ENCODE measurements at regions not wholly inside any gene's neighbourhood (a gene's known extent, or its start where the extent isn't known, plus 50 kb on each side); places are given as distances from the start of the nearest gene placed in this dataset.
A peak's percentile ranks its signal among the peaks of the same experiment; 100 is the strongest.
"Not testable (repeated sequence)": the region's sequence is repeated elsewhere in the genome, so short reads cannot be mapped to it uniquely, and the experiment has no call there.

- DNase-seq, result no peak
Measured at GRCh38 chr5:99544356-99544755, 615.5 kb upstream of the CHD1 start.

- DNase-seq, result no peak
Measured at GRCh38 chr5:99543841-99544240, 615.0 kb upstream of the CHD1 start.

GRCh38 chr5:99534241-99534640 is 605.4 kb upstream of the CHD1 start:
- DNase-seq, result not testable (repeated sequence)

GRCh38 chr5:99521666-99522065 is 592.9 kb upstream of the CHD1 start:
- DNase-seq, result not testable (repeated sequence)

DNA sequence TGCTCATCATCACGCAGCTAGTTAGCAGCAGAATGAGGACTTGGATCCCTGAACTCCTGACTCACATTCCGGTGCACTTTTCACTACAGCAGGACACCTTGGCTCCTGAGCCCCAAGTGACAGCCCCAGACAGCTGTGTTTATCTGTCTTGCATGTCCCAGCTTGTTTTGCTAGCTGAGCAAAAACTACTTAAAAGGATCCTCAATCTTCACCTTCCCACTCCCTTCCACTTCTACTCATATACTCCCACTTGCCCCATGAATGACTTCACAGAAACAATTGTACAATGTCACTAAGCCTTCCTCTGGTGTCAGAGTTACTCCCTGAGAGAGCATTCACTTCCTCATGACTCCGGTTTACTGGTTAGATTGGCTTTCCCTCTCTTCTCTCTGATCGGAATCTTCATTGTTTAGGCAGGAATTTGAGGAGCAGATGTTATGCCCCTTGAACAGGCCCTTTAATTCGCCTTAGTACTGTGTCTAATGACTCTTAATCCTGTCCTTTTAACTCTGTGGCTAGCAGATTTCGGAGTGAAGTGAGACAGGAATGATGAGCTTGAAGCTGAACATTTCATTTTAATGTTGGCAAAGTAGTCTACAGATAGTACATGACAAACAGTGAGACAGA is 587.2 kb upstream of the CHD1 start:
- peak in 1 of 3 experiments; percentile 1 for DNase-seq

- DNase-seq, result not testable (repeated sequence)
Measured at GRCh38 chr5:99510237-99510866, 581.5 kb upstream of the CHD1 start.

DNA sequence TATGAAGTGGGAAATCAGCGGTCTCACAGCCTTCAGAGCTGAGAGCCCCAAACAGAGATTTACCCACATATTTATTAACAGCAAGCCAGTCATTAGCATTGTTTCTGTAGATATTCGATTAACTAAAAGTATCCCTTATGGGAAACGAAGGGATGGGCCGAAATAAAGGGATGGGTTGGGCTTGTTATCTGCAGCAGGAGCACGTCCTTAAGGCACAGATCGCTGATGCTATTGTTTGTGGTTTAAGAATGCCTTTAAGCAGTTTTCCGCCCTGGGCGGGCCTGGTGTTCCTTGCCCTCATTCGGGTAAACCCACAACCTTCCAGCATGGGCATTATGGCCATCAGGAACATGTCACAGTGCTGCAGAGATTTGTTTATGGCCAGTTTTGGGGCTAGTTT is 580.3 kb upstream of the CHD1 start:
- DNase-seq, result not testable (repeated sequence)

DNA sequence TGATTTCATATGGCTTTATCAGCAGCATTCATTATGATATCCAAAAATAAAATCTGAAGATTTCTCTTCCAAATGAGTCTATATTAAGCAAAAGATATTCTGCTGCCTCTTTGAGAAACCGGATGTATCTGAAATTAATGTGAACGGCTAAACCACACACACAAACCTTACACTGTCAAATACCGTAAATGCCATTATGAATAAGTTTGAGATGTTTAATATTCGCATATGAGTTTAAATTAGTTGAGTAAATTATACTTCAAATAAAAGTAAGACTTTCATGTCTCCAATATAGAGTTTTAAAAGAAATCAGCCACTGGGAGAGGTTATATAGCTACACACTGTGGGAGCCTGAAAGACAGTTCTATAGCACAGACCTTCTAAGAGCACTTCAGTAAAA is 566.6 kb upstream of the CHD1 start:
- not testable (repeated sequence) for DNase-seq

DNA sequence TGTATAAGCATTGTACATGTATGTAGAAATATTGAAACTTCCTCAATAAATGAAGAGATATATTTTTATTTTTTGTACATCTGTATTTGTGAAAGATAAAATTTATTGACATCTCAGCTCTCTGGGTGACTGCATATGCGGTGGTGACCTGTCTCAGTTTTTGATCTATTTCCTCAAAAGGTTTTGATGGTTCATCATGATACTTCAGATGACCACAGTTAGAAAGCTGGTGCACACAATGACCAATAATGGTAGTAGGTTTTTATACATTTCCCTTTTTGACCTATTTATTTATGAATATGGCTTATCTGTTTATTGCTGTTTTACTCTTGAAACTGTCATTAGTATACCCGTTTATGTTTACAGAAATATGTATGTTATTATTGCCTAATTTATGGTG is 549.6 kb upstream of the CHD1 start:
- DNase-seq, result not testable (repeated sequence)

GRCh38 chr5:99473328-99473727 is 544.5 kb upstream of the CHD1 start:
- not testable (repeated sequence) for DNase-seq

- DNase-seq, result not testable (repeated sequence)
Measured at GRCh38 chr5:99471726-99472125, 542.9 kb upstream of the CHD1 start.

- peak in 2 of 3 experiments; percentile 2 to 53 for DNase-seq
Measured at GRCh38 chr5:99471178-99471577, 542.4 kb upstream of the CHD1 start.

DNA sequence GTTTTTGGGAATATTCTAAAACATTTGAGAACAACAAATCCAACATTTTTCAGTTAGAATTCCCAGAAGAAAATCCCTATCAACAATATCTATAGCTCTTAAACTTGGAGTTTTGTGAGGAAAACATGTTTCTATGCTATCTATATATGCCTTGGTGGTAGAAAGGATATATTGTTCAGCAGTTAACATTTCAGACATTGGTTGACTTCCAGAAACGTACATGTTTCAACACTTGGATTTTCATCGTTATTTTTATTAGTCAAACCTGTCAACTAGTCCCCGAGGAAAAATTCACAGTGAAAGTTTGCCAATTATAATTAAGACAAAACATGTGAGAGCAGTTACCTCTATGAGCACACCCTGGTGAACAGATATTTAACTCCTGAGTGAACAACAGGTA is 541.8 kb upstream of the CHD1 start:
- peak in 1 of 3 experiments; percentile 36 for DNase-seq

GRCh38 chr5:99460701-99461100 is 531.9 kb upstream of the CHD1 start:
- peak in 1 of 3 experiments; percentile 20 for DNase-seq

GRCh38 chr5:99453196-99453595 is 524.4 kb upstream of the CHD1 start:
- no peak for DNase-seq

DNA sequence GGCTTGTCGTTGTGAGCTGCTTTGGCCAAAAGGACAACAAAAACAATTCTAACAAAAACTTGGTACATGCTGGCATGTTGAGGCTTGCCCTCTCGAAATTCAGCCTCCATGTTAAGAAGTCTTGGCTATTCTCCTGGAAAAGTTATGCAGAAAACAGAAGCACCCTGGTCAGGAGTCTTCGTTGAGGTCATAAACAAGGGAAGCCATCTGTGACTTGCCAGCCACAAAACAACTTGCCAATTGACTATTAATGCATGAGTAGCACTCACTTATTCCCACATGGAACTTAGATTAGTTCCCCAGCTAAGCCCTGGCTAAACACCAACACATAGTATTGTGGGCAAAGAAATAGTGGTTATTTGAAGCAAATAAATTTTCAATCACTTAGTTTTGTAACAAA is 521.0 kb upstream of the CHD1 start:
- DNase-seq, result no peak

- no peak for DNase-seq
Measured at GRCh38 chr5:99445805-99446204, 517.0 kb upstream of the CHD1 start.

DNA sequence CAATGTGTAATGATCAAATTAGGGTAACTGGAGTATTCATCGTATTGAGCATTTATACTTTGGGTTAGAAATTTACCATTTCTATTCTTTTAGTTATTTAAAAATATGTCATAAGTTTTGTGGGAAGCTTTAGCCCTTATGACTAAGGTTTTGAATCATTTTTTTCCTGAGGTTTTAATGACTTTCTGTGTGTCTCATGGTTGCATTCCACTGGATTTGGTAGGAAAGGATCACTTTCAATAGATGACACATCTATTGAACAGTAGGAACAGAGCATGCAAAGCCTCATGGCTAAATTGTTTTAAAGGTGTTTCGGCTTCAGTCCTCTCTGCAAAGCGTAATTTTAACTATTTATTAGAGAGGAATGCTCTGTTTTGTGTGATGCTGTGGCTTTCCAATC is 512.4 kb upstream of the CHD1 start:
- DNase-seq, result no peak

GRCh38 chr5:99438619-99439018 is 509.8 kb upstream of the CHD1 start:
- DNase-seq, result no peak

DNA sequence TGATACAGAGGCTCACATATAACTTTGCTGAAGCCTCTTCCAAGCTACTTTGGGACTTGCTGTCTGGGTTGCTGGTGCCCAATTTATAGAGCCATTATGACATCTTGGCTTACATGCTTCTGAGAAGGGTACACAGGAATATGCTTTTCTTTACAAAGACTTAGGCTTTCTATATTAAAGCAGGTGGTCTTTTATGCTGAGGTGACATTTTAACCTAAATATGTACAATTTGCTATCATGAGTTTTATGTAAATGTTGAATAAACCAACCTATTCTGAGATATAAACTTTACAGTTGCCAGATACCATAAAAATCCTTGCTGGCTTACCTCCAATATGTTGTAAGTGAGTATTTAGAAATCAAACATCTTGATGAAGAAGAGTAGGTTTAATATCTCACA is 509.2 kb upstream of the CHD1 start:
- DNase-seq, result no peak

GRCh38 chr5:99423396-99423795 is 494.6 kb upstream of the CHD1 start:
- DNase-seq, result not testable (repeated sequence)

GRCh38 chr5:99418640-99419039 is 489.8 kb upstream of the CHD1 start:
- DNase-seq, result not testable (repeated sequence)

DNA sequence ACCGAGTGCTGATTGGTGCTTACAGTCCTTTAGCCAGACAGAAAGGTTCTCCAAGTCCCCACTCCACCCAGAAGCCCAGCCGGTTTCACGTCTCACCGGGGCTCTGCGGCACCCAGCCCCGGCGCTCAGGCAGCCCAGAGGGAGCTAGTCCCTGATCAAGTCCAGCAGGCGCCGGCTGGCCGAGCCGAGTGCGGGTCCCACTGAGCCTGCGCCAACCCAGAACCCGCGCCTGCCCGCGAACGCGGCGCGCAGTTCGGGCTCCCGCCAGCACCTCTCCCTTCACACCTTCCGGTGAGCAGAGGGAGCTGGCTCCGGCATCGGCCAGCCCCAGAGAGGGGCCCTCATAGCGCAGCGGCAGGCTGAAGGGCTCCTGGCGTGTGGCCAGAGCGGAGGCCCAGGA is 481.6 kb upstream of the CHD1 start:
- not testable (repeated sequence) for DNase-seq

GRCh38 chr5:99404764-99405302 is 476.0 kb upstream of the CHD1 start:
- not testable (repeated sequence) for DNase-seq
